Upper lobe of left lung (tissue), 4 donors: ENCODE measurements at regions not wholly inside any gene's neighbourhood (a gene's known extent, or its start where the extent isn't known, plus 50 kb on each side); places are given as distances from the start of the nearest gene placed in this dataset.

Source experiments
- EP300 ChIP-seq, 4 donors: sonication (generic); formaldehyde crosslinking; IDR thresholded peaks; one replicate each; pipeline ENCODE4 v1.5.1; 2017; ENCODE audit warnings: antibody characterized with exemption in 4 of 4, control low read depth in 2 of 4
- POLR2A ChIP-seq, 4 donors: fragments of 450-650 bp; IDR thresholded peaks; one replicate each; pipeline ENCODE4 v1.5.1; 2016 to 2017; ENCODE audit warnings: antibody characterized with exemption in 4 of 4, mild to moderate bottlenecking in 2 of 4
- TF ChIP-seq, protein P1 (sequence below), 6 experiments: fragments of 450-650 bp in 4 of 6; fragments of 200-600 bp in 2 of 6; sonication (generic) in 2 of 6; IDR thresholded peaks; one replicate each; pipeline ENCODE4 v1.5.1; 2016 to 2019; ENCODE audit warnings: antibody characterized with exemption in 6 of 6

DNA sequence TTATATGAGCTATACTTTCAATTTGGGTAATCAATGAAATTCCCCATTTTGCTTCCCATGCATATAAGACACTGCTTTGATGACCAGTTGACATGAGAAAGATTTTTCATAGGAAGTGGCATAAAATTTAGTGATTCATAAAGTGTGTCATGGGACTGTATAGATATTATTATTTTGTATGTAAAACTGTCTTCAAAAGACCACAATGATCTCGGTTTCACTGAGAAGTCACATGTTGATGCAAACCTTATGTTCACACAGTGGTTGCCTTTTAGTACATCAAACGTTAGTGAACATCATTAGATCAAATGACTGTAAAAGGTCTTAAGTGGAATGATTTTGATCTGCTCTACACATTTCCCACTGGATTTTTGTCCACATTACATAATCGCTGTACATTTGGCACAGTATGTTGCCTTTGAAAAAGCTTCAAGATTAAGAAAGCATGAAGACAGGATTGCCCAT lies 349.2 kb upstream of the MEF2C start:
- TF ChIP-seq, protein P1, sequence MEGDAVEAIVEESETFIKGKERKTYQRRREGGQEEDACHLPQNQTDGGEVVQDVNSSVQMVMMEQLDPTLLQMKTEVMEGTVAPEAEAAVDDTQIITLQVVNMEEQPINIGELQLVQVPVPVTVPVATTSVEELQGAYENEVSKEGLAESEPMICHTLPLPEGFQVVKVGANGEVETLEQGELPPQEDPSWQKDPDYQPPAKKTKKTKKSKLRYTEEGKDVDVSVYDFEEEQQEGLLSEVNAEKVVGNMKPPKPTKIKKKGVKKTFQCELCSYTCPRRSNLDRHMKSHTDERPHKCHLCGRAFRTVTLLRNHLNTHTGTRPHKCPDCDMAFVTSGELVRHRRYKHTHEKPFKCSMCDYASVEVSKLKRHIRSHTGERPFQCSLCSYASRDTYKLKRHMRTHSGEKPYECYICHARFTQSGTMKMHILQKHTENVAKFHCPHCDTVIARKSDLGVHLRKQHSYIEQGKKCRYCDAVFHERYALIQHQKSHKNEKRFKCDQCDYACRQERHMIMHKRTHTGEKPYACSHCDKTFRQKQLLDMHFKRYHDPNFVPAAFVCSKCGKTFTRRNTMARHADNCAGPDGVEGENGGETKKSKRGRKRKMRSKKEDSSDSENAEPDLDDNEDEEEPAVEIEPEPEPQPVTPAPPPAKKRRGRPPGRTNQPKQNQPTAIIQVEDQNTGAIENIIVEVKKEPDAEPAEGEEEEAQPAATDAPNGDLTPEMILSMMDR (IDR thresholded peaks at IDR 0.05) = no peak
- no peak for TF ChIP-seq POLR2A (IDR thresholded peaks at IDR 0.05)
- TF ChIP-seq EP300 (IDR thresholded peaks at IDR 0.05) = no peak
